NB4 (cell line): ENCODE measurements at regions not wholly inside any gene's neighbourhood (a gene's known extent, or its start where the extent isn't known, plus 50 kb on each side); places are given as distances from the start of the nearest gene placed in this dataset.

Source experiments
- DNase-seq: peaks from one replicate; pipeline ENCODE4 v3.0.0; 2010; ENCODE audit warnings: low read depth
- H3K4me3 ChIP-seq: one replicate; pipeline ENCODE4 v1.5.1; 2011; ENCODE audit warnings: mild to moderate bottlenecking, low read depth, low read length, moderate library complexity
- CTCF ChIP-seq: IDR thresholded peaks from one replicate; pipeline ENCODE4 v1.5.1; 2012; ENCODE audit warnings: low read depth, low read length
- MAX ChIP-seq: IDR thresholded peaks from 2 replicates; pipeline ENCODE4 v1.6.1; 2011; ENCODE audit warnings: low read depth, low read length
- MYC ChIP-seq: IDR thresholded peaks from 2 replicates; pipeline ENCODE4 v1.6.1; 2011; ENCODE audit warnings: low read depth, low read length
- POLR2A ChIP-seq: IDR thresholded peaks from 2 replicates; pipeline ENCODE4 v1.6.1; 2011; ENCODE audit warnings: mild to moderate bottlenecking; ENCODE audit not compliant: insufficient read length; ENCODE audit errors: extremely low read depth

- TF ChIP-seq MAX = no peak
- no peak for TF ChIP-seq MYC
- no peak for TF ChIP-seq CTCF
- no peak for TF ChIP-seq POLR2A
- H3K4me3 ChIP-seq = no peak overlapping the region
- no peak for DNase-seq
Measured at GRCh38 chr3:148073721-148074456, 623.8 kb upstream of the AGTR1 start.

GRCh38 chr3:148074946-148075345 is 622.8 kb upstream of the AGTR1 start:
- no peak for DNase-seq
- H3K4me3 ChIP-seq = no peak overlapping the region
- TF ChIP-seq CTCF (no peak), MYC (no peak), MAX (no peak), POLR2A (no peak)

- peak; percentile 24 for TF ChIP-seq CTCF
- TF ChIP-seq MYC = no peak
- no peak for TF ChIP-seq POLR2A
- no peak for TF ChIP-seq MAX
- DNase-seq = peak; percentile 7
- no peak overlapping the region for H3K4me3 ChIP-seq
Measured at GRCh38 chr3:148075771-148076716, 621.7 kb upstream of the AGTR1 start.

- no peak overlapping the region for H3K4me3 ChIP-seq
- DNase-seq = peak; percentile 6
- peak; percentile 12 for TF ChIP-seq CTCF
- TF ChIP-seq MYC = no peak
Measured at GRCh38 chr3:148077318-148077923, 620.3 kb upstream of the AGTR1 start.

GRCh38 chr3:148077965-148078364 is 619.7 kb upstream of the AGTR1 start:
- TF ChIP-seq MAX (0 out of 2 replicates have a peak, but pooled peaks have one; percentile 19), POLR2A (no peak)
- no peak for DNase-seq

GRCh38 chr3:148078658-148079057 is 619.0 kb upstream of the AGTR1 start:
- H3K4me3 ChIP-seq = no peak overlapping the region
- DNase-seq = no peak

More at GRCh38 chr3:148077965-148078364, 619.7 kb upstream of the AGTR1 start:
- no peak overlapping the region for H3K4me3 ChIP-seq

More at GRCh38 chr3:148078658-148079057, 619.0 kb upstream of the AGTR1 start:
- TF ChIP-seq POLR2A (no peak), MAX (no peak), CTCF (no peak), MYC (no peak)
